Pancreas (tissue), 10 donors: ENCODE measurements at regions not wholly inside any gene's neighbourhood (a gene's known extent, or its start where the extent isn't known, plus 50 kb on each side); places are given as distances from the start of the nearest gene placed in this dataset.

Source experiments
- ATAC-seq, 4 donors: fragments of 200-7000 bp; cut with Tn5 transposase; one replicate each; pipeline versions ENCODE4 v1.8.0 to v1.9.1; 2020; ENCODE audit warnings: mild to moderate bottlenecking in 4 of 4, moderate library complexity in 4 of 4
- DNase-seq, 6 donors: peaks; one replicate each; pipeline ENCODE4 v3.0.0-alpha.2; 2020
- FAIRE-seq: peaks from 2 replicates; lab custom pipeline; 2012; peaks lifted over from hg19 to GRCh38; lab: Jason Lieb, UNC
- H3K27ac ChIP-seq, 4 donors: fragments of 200-600 bp; sonication (generic); 1 replicate in 3 of 4; 2 replicates in 1 of 4; pipeline versions ENCODE4 v1.5.0 to v1.8.0; 2020
- H3K27me3 ChIP-seq, 4 donors: fragments of 200-600 bp; one replicate each; pipeline ENCODE4 v1.8.0; 2021
- H3K36me3 ChIP-seq, 3 donors: fragments of 200-600 bp; sonication (generic) in 1 of 3; one replicate each; pipeline versions ENCODE4 v1.5.0 to v1.8.0; 2020 to 2021
- H3K4me1 ChIP-seq, 3 donors: fragments of 200-600 bp; one replicate each; pipeline ENCODE4 v1.8.0; 2021
- H3K4me3 ChIP-seq, 4 donors: fragments of 200-600 bp; sonication (generic) in 2 of 4; one replicate each; pipeline versions ENCODE4 v1.5.0 to v1.8.0; 2020 to 2021
- H3K9me3 ChIP-seq, 4 donors: fragments of 200-600 bp; one replicate each; pipeline ENCODE4 v1.8.0; 2021
- WGBS, 2 donors: extraction: QIAGEN DNeasy Blood & Tissue Kit; methylation state at CpG; one replicate each; pipeline ENCODE4 v1.1.7; 2013; 5-methylcytosine and 5-hydroxymethylcytosine counted together
- intact Hi-C, 3 donors: fragments of 100-400 bp; cut with DNase I; formaldehyde crosslinking; loops; one replicate each; pipeline versions ENCODE4 v1.11.1 to v1.14.2; 2022
- TF ChIP-seq, protein P1 (sequence below), 4 donors: fragments of 200-600 bp; sonication (generic) in 3 of 4; IDR thresholded peaks; one replicate each; pipeline versions ENCODE4 v1.5.0 to v1.8.0; 2021; ENCODE audit warnings: antibody characterized with exemption in 4 of 4
- donor health status: healthy with polysubstance abuse.
- donor health status: DM: no; HTN: no; CAD: no; lungs with moderate emphysema.
- donor health status: DM: no; HTN: no; CAD: no.
- donor health status: control.
- donor health status: control.
- donor health status: Bipolar disorder and iron deficiency.
- donor health status: DM: yes; HTN: yes; CAD: no.
- donor health status: DM: no; HTN: no; CAD: no.
- donor health status: DM: no; HTN: no; CAD: no.
- donor health status: DM: yes; HTN: yes; CAD: no.

DNA sequence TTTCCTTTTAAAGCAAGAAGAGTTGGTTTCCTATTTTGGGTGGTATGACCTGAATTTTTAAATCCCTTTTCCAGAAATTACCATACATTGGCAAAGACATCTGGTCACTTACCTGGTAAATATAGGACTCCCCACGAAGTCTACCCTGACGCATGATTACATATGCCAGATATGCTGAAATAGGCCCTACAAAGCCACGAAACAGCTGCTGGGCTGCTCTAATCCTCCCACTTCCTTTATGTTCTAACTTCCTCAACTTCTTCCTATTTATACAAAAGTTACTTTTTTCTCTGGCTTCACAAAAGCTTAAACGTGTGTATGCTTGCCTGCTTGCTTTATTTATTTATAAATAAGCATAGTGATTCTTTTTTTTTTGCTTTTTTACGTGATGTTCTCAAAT is 186.0 kb upstream of the EPHA4 start:
- Histone ChIP-seq H3K27me3 (no peaks in the 10 kb centered on the region), H3K27ac (no peak overlapping the region), H3K4me1 (no peaks in the 10 kb centered on the region), H3K9me3 (no peaks in the 10 kb centered on the region), H3K4me3 (no peak overlapping the region), H3K36me3 (no peaks in the 10 kb centered on the region)
- DNase-seq (no peak), ATAC-seq (no peak), FAIRE-seq (no peak)
- intact Hi-C loops: no loop called here
- TF ChIP-seq, protein P1, sequence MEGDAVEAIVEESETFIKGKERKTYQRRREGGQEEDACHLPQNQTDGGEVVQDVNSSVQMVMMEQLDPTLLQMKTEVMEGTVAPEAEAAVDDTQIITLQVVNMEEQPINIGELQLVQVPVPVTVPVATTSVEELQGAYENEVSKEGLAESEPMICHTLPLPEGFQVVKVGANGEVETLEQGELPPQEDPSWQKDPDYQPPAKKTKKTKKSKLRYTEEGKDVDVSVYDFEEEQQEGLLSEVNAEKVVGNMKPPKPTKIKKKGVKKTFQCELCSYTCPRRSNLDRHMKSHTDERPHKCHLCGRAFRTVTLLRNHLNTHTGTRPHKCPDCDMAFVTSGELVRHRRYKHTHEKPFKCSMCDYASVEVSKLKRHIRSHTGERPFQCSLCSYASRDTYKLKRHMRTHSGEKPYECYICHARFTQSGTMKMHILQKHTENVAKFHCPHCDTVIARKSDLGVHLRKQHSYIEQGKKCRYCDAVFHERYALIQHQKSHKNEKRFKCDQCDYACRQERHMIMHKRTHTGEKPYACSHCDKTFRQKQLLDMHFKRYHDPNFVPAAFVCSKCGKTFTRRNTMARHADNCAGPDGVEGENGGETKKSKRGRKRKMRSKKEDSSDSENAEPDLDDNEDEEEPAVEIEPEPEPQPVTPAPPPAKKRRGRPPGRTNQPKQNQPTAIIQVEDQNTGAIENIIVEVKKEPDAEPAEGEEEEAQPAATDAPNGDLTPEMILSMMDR (IDR thresholded peaks at IDR 0.05): no peak
- 60 to 66% methylated on average over 5 of the region's 5 CpGs for WGBS, 2 donors

DNA sequence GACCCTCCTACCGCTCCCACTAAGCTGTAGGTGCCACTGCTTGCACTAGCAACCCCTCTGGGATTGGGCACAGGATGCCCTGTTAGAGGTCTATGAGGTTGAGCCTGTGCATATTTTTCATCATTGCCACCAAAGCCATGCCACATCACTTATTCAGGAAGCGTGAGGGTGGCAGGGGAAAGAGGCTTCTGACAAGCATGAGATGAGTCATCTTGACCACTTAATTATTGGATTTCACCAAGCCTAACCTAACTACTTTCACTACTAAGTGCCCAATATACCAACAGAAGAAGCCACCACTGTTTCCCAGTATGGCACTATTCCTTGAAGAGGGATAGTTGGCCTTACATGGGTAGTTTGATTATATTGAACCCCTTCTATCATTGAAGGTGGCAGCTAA is 181.3 kb upstream of the EPHA4 start:
- 81 to 88% methylated on average over 2 of the region's 2 CpGs for WGBS, 2 donors
- DNase-seq: no peak
- Histone ChIP-seq H3K9me3 (no peaks in the 10 kb centered on the region), H3K4me1 (no peaks in the 10 kb centered on the region), H3K27ac (no peak overlapping the region), H3K4me3 (no peak overlapping the region), H3K36me3 (no peaks in the 10 kb centered on the region), H3K27me3 (no peaks in the 10 kb centered on the region)
- no peak for FAIRE-seq
- ATAC-seq: no peak
- TF ChIP-seq, protein P1 (IDR thresholded peaks at IDR 0.05): no peak
- intact Hi-C loops: no loop called here

DNA sequence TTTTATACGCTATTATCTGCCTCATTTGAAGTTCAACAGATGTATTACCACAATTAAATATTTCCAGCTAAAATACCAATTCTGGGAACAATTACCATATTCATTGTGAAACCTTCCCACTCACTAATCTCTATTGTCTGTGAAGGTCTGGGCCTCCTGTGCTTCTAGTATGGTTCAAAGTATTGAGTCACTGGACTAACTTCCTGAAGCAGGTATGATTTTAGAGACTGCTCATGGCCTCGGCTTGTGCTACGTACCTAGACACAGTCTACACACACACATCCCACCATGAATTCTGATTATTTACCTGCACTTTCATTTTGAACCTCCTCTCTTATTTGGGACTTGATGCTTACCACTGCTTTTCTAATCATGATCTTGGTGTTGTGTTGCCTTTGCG is 180.7 kb upstream of the EPHA4 start:
- WGBS, 2 donors: 81 to 83% methylated on average over 4 of the region's 4 CpGs
- DNase-seq (no peak), FAIRE-seq (no peak), ATAC-seq (no peak)
- H3K9me3 ChIP-seq: no peaks in the 10 kb centered on the region
- TF ChIP-seq, protein P1 (IDR thresholded peaks at IDR 0.05): no peak
- no peaks in the 10 kb centered on the region for H3K36me3 ChIP-seq
- H3K4me1 ChIP-seq: no peaks in the 10 kb centered on the region
- H3K27me3 ChIP-seq: no peaks in the 10 kb centered on the region
- intact Hi-C loops: no loop called here
- H3K27ac ChIP-seq: no peak overlapping the region
- H3K4me3 ChIP-seq: no peak overlapping the region

DNA sequence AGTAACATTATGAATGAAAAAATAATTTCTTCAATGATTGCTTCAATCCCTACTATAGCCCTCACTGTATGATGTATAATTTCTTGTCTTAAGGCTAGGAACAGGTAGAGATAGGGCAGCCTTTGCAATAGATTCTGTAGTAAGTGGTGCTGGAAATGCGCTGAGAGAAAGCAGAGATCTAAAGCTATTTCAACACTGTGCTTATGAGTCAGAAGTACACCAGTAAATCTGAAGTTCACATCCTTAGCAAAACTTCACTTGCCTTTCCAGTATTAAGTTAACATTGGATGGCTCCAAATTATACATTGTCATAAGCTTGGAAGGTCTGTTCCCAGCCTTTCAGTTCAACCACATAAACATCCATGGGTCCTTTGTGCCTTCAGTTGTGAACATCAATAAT is 178.2 kb upstream of the EPHA4 start:
- no peak overlapping the region for H3K4me3 ChIP-seq
- WGBS, 2 donors: 88 to 96% methylated on average over 1 of the region's 1 CpG
- no peaks in the 10 kb centered on the region for H3K4me1 ChIP-seq
- no peaks in the 10 kb centered on the region for H3K9me3 ChIP-seq
- no peak overlapping the region for H3K27ac ChIP-seq
- DNase-seq: no peak
- no peaks in the 10 kb centered on the region for H3K27me3 ChIP-seq
- TF ChIP-seq, protein P1 (IDR thresholded peaks at IDR 0.05): no peak
- no peak for FAIRE-seq
- H3K36me3 ChIP-seq: no peaks in the 10 kb centered on the region
- ATAC-seq: no peak
- intact Hi-C loops: no loop called here

DNA sequence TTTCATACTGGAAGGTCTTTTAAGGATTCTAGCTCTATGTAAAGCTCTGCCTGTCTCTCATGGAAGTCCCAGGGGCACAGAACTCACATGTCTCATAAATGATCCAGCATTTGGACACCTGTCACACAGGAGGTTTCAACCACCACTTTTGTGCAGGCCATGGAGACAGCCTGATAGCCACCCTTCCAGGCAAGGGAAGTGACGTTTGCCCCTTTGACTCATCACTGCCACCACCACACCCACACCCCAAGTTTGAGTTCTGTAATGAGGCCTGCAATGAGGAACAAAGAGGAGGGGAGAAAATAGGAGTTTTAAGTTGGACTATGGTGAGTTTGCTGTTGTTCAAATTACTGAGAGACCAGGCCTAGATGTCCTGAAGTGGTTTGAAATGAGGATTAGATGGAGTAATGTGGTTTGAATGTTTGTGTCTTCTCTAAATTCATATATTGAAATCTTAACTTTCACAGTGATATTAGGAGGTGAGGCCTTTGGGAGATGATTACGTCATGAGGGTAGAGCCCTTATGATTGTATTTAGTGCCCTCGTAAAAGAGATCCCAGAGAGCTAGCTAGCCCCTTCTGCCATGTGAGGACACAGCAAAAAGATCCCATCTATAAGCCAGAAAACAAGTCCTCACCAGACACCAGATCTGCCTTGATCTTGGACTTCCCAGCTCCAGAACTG is 175.3 kb upstream of the EPHA4 start:
- no peak for FAIRE-seq
- no peaks in the 10 kb centered on the region for H3K36me3 ChIP-seq
- H3K27ac ChIP-seq: no peak overlapping the region
- TF ChIP-seq, protein P1 (IDR thresholded peaks at IDR 0.05): no peak
- H3K9me3 ChIP-seq: no peaks in the 10 kb centered on the region
- no peaks in the 10 kb centered on the region for H3K27me3 ChIP-seq
- H3K4me3 ChIP-seq: no peak overlapping the region
- no peaks in the 10 kb centered on the region for H3K4me1 ChIP-seq
- ATAC-seq: no peak
- intact Hi-C loops: no loop called here
- 79 to 81% methylated on average over 3 of the region's 3 CpGs for WGBS, 2 donors
- DNase-seq: no peak
